GM12892 (cell line): ENCODE measurements at regions not wholly inside any gene's neighbourhood (a gene's known extent, or its start where the extent isn't known, plus 50 kb on each side); places are given as distances from the start of the nearest gene placed in this dataset.

Experiments
- POLR2A ChIP-seq: IDR thresholded peaks from 2 replicates; pipeline ENCODE4 v1.6.1; 2011; ENCODE audit warnings: low read depth, low read length, control low read depth
- TAF1 ChIP-seq: IDR thresholded peaks from 2 replicates; pipeline ENCODE4 v1.6.1; 2011; ENCODE audit warnings: low read depth, mild to moderate bottlenecking, control low read depth, low read length, borderline replicate concordance

DNA sequence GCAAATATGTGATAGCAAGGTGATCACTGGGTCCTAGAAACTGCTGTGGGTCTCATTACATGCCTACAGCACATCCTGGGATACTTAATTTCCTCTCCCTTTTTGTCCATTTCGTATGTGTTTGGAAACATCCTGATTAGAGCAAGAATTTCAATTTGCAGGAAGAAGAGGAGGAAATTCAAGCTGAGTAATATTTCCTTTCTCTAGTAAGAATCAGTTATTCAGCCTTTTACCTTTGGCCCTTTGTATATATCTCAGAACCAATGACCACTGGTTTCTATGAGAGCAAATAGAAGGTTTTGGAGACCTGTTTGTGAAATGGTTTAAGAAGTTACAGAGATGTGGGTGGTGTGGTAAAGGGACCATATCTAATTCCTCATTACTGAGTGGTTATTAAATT lies 171.6 kb downstream of the RMI1 start:
- TF ChIP-seq POLR2A (no peak), TAF1 (no peak)
